IPS DF 6.9 (cell line): ENCODE measurements at regions not wholly inside any gene's neighbourhood (a gene's known extent, or its start where the extent isn't known, plus 50 kb on each side); places are given as distances from the start of the nearest gene placed in this dataset.
A peak's percentile ranks its signal among the peaks of the same experiment; 100 is the strongest.

Source experiments
- DNase-seq: peaks from one replicate; pipeline ENCODE4 v3.0.0-alpha.2; 2013; ENCODE audit warnings: low read depth, low spot score
- H3K27ac ChIP-seq: one replicate; pipeline ENCODE4 v1.5.1; 2013; ENCODE audit warnings: low read length, control low read depth
- H3K27me3 ChIP-seq: 2 replicates; pipeline ENCODE4 v1.6.1; 2013; ENCODE audit warnings: mild to moderate bottlenecking, low read length; ENCODE audit not compliant: control insufficient read depth, insufficient read depth
- H3K36me3 ChIP-seq: 2 replicates; pipeline ENCODE4 v1.6.1; 2013; ENCODE audit warnings: low read length; ENCODE audit not compliant: control insufficient read depth, insufficient read depth
- H3K4me1 ChIP-seq: 2 replicates; pipeline ENCODE4 v1.6.1; 2013; ENCODE audit warnings: low read length; ENCODE audit not compliant: control insufficient read depth, insufficient read depth
- H3K4me3 ChIP-seq: 2 replicates; pipeline ENCODE4 v1.5.1; 2013; ENCODE audit warnings: mild to moderate bottlenecking, low read length
- H3K9me3 ChIP-seq: 2 replicates; pipeline ENCODE4 v1.6.1; 2013; ENCODE audit warnings: low read length, inconsistent platforms; ENCODE audit not compliant: control insufficient read depth, insufficient read depth
- WGBS: extraction: QIAGEN DNeasy Blood & Tissue Kit; methylation state at CpG from one replicate; pipeline ENCODE4 v1.1.7; 2013; ENCODE audit warnings: mixed read lengths, missing lambda C conversion rate; ENCODE audit not compliant: insufficient read length, insufficient coverage; 5-methylcytosine and 5-hydroxymethylcytosine counted together

DNA sequence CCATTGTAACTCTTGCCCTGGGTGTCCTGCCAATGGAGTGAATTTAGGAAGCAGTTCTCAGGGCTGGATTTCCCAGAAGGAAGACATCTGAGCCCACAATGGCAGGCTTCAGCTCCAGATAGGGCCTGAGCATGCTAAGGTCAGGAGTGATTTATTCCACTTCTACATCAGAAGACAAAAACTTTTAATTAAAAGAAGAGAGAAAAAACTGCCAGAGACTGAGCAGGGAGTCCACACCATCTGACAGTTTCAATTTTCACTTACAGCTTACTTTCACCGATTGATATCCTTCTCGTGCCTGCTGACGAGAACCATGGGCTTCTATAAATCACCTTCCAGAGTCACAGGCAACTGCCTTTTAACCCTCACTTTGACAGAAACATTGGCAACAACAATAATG is 228.3 kb upstream of the BRINP1 start:
- Histone ChIP-seq H3K9me3 (no peaks in the 10 kb centered on the region; the same call in 1 of the 2 replicates), H3K36me3 (no peaks in the 10 kb centered on the region), H3K4me3 (no peak overlapping the region), H3K27ac (no peak overlapping the region), H3K27me3 (no peaks in the 10 kb centered on the region), H3K4me1 (no peaks in the 10 kb centered on the region; the same call in 1 of the 2 replicates)
- no CpG with 5 or more reads among the region's 3 CpGs for WGBS
- DNase-seq, result no peak

DNA sequence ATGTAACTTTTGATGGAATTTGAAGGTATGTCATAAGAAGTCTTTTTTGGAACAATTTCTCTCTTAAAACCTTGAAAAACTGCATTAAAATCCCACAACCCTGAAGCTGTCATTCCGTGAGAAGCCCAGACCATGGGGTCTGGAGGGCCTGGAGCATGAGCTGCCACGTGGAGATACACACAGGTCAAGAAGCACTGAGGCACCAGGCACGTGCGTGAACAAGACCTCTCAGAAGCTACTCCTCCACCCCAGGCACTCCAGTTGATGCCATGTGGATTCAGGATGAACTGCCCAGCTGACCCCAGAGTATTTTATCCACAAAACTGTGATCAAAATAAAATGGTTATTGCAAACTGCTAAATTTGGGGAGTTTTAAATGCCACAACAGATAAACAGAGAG is 227.5 kb upstream of the BRINP1 start:
- Histone ChIP-seq H3K4me3 (no peak overlapping the region), H3K36me3 (no peaks in the 10 kb centered on the region), H3K27ac (no peak overlapping the region), H3K9me3 (no peaks in the 10 kb centered on the region; the same call in 1 of the 2 replicates), H3K27me3 (no peaks in the 10 kb centered on the region), H3K4me1 (no peaks in the 10 kb centered on the region; the same call in 1 of the 2 replicates)
- DNase-seq, result no peak
- WGBS, result no CpG with 5 or more reads among the region's 4 CpGs

DNA sequence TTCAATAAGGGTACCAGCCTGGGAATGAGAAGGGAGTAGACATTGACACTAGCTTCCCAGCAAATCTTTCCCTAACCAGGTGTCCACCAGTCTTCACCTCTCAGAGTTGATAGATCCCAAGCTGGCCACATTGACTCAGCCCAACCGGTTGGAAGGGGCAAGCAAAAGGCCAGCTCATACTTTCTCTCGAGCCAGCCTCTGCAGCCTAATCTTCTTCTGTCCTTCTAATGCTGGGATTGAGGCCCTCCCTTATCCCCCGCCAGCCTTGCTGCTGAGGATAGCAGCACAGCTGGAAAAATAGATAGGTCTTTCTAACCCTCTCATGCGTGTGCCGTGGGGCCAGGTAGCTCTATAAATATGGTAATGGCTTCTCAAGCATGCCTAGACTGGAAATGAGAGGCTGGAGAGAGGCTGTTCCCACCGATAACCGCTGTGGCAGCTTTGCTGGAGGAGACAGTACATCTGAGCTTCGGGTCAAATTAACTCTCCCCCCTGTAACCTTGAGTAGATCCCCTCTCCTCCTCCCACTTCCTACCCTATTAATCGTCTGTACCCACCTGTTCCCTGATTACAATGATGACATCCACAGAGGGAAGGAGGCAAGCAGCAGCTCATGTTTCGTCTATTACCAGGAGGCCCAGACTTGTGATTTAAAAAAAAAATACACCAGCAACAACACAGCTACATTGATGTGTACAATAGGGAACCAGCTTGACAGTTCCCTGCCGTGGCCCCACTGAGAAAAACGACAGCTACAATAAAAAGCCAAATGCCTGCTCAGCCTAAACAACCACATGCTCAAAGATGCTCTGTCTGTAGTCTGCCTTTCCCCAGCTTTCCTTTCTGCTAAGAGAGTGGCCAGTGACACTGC is 219.9 kb upstream of the BRINP1 start:
- no peak for DNase-seq

DNA sequence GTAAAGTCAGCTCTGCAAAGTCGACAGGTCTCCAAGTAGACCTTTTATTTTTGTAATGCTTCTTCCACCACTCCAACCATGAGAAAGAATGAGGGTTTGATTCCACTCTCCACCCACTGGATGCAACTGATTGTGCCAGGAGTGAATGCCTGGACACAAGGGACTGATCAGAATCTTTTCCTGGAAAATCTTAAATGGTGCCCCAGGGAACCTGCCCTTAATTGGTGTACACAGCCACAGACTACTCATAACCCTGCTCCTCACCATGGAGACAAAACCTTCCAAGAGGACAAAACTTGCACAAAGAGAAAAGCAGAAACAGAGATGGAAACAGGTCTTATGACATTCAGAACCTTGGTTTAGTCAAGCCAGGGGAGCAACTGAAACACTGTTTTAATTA is 208.6 kb upstream of the BRINP1 start:
- Histone ChIP-seq H3K27ac (no peak overlapping the region), H3K4me3 (no peak overlapping the region), H3K27me3 (no peaks in the 10 kb centered on the region), H3K9me3 (no peaks in the 10 kb centered on the region), H3K4me1 (no peaks in the 10 kb centered on the region), H3K36me3 (no peaks in the 10 kb centered on the region)
- no peak for DNase-seq
- WGBS, result no CpG with 5 or more reads among the region's 1 CpG

More for the DNA sequence above, 219.9 kb upstream of the BRINP1 start:
- Histone ChIP-seq H3K4me3 (no peak overlapping the region), H3K36me3 (no peaks in the 10 kb centered on the region), H3K4me1 (no peaks in the 10 kb centered on the region), H3K9me3 (no peaks in the 10 kb centered on the region), H3K27me3 (no peaks in the 10 kb centered on the region), H3K27ac (no peak overlapping the region)
- WGBS, result no CpG with 5 or more reads among the region's 12 CpGs

DNA sequence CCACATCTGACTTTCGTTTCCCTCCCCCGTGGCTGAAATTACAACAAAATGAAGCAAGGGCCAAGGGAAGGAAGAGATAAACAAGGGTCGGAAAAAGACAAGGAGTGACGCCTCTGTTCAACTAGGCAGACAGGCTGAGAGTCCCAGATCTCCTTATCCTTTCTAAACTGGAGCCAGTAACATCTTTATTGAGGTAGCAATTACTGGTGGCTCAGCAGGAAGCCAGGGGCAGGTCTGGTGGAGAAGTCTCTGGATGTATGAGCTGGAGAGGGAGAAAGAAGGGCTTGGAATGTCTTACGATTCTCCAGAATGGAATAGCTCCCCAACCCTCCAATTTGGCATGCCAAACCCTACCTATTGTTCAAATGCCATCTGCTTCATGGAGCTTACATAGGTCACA is 190.8 kb upstream of the BRINP1 start:
- no peak for DNase-seq
- no CpG with 5 or more reads among the region's 5 CpGs for WGBS

DNA sequence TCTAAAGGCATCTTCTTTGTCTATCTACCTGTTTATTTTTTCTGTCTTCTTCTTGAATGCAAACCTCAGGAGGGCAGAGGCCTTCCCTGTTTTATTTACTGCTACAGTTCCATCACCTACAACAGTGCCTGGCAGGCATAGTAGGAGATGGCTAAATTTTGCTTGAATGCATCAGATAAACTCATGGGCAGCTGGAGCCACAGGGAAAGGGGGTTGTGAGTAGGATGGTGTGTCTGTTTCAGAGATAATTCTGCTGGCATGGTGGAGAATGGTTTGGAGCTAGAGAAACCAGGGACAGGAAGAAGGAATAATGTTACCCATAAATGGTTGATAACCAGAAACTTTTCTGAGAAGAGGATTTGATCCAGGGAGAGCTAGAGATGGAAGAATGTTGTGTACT is 189.8 kb upstream of the BRINP1 start:
- Histone ChIP-seq H3K4me3 (no peak overlapping the region), H3K27me3 (no peaks in the 10 kb centered on the region), H3K9me3 (no peaks in the 10 kb centered on the region), H3K36me3 (no peaks in the 10 kb centered on the region), H3K27ac (no peak overlapping the region), H3K4me1 (no peaks in the 10 kb centered on the region)
- DNase-seq, result no peak

More for the DNA sequence above, 190.8 kb upstream of the BRINP1 start:
- Histone ChIP-seq H3K4me3 (no peak overlapping the region), H3K9me3 (no peaks in the 10 kb centered on the region), H3K36me3 (no peaks in the 10 kb centered on the region), H3K4me1 (no peaks in the 10 kb centered on the region), H3K27me3 (no peaks in the 10 kb centered on the region), H3K27ac (no peak overlapping the region)

DNA sequence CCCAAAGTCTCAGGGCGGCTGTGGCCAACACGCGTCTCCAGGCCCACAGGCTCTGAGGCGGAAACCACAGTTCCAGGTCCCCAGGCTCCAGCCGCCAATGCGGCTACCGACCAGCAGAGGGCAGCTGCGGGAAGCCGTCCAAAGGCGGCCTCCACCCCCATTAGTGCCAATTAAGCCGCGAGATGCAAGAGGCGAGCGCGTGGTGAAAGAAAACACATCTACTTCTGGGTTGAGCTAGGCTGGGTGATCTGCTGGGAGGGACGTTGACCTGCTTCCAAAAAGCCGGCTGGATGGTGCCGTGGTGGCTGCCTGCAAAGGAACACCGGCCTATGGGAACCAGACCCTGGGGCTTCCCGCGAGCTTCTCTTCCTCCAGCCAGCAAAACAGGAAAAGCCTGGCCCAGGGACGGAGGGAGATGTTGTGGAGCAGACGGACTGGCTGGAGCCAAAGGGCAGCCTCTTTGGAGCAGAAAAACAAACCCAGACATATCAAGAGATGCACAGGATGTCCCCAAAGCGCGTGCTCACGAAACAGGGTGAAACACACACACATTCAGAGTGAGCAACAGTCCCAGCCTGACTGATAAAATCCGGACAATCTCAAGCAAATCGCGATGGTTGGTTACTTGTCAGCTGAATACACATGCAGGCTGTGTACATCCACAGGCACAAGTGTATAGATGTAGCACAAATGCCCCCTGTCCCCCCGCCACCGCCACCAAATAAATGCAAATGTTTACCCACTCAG is 187.1 kb upstream of the BRINP1 start:
- no peaks in the 10 kb centered on the region for H3K9me3 ChIP-seq
- no peak overlapping the region for H3K4me3 ChIP-seq
- peak; percentile 63 for DNase-seq
- no peaks in the 10 kb centered on the region for H3K27me3 ChIP-seq
- H3K36me3 ChIP-seq, result no peaks in the 10 kb centered on the region
- H3K27ac ChIP-seq, result no peak overlapping the region
- no peaks in the 10 kb centered on the region for H3K4me1 ChIP-seq
- no CpG with 5 or more reads among the region's 31 CpGs for WGBS

DNA sequence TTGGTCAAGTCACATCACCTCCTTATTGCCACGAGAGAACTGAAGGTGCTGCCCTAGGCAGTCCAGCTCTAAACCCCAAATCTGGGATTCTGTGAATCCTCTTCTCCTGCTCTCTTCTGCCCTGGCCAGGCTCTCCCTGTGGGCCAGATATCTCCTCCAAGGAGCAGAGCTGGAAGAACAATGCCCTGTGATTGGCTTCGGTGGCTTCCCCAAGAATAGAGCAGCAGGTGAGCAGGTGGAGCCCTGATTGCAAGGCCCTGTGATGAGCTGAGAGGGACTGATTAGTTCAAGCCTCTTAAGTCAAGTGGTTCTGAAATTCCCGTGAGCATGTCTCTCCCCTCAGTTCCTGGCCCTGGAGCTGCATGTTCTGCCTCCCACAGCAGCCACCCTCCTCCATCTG is 175.3 kb upstream of the BRINP1 start:
- no peaks in the 10 kb centered on the region for H3K27me3 ChIP-seq
- no peak overlapping the region for H3K4me3 ChIP-seq
- H3K36me3 ChIP-seq, result no peaks in the 10 kb centered on the region
- no peaks in the 10 kb centered on the region for H3K9me3 ChIP-seq
- no peak for DNase-seq
- no peak overlapping the region for H3K27ac ChIP-seq
- WGBS, result no CpG with 5 or more reads among the region's 3 CpGs
- H3K4me1 ChIP-seq, result no peaks in the 10 kb centered on the region

DNA sequence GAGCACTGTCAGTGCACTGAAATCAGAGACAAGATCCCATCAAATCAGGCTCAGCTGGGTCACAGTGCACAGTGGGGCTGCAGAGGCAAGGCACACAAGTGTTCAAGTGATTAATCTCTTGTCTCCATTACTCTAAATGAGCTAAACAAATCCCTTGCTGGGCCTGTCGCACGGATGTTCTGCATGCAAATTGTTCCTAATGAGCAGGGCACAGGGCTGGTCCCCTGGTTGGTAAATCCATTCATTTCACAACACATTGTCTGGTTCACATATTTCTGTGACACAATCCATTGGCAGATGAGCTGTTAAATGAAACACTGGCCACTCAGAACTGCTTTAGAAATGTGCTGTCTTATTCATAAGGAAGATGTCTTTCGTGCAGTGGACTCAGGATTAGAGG is 167.9 kb upstream of the BRINP1 start:
- Histone ChIP-seq H3K27ac (no peak overlapping the region), H3K36me3 (no peaks in the 10 kb centered on the region), H3K9me3 (no peaks in the 10 kb centered on the region), H3K4me1 (no peaks in the 10 kb centered on the region), H3K4me3 (no peak overlapping the region), H3K27me3 (no peaks in the 10 kb centered on the region)
- no peak for DNase-seq
- WGBS, result no CpG with 5 or more reads among the region's 3 CpGs

DNA sequence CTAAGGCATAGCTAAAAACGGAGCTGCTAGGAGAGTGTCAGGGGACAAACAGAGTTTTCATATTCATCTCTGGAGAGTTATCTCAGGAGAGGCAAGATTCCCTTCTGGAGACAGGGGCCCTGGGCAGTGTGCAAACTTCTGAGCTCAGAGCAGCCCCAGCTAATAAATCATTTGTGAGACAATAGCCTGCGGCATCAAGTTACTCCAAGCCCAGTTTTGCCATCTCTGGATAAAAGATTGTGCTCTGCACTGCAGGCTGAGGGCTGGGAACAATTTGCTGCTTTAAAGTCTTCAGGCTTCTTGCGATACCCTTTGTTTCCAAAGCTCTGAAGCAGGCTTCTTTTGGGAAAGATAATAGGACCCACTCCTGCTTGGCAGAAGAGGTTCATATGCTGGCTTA is 164.3 kb upstream of the BRINP1 start:
- no peaks in the 10 kb centered on the region for H3K36me3 ChIP-seq
- H3K9me3 ChIP-seq, result no peaks in the 10 kb centered on the region
- DNase-seq, result no peak
- no peaks in the 10 kb centered on the region for H3K27me3 ChIP-seq
- no peak overlapping the region for H3K27ac ChIP-seq
- H3K4me3 ChIP-seq, result no peak overlapping the region
- no CpG with 5 or more reads among the region's 3 CpGs for WGBS
- no peaks in the 10 kb centered on the region for H3K4me1 ChIP-seq
